ENCODE measurements at regions not wholly inside any gene's neighbourhood (a gene's known extent, or its start where the extent isn't known, plus 50 kb on each side); places are given as distances from the start of the nearest gene placed in this dataset.

- TF ChIP-seq POLR2AphosphoS5 (IDR thresholded peaks at IDR 0.05; ENCODE audit: insufficient read depth in 1 of 2, low read depth in 1 of 2): no peak
- no peak for TF ChIP-seq CTCF (IDR thresholded peaks at IDR 0.05)
- no peak for TF ChIP-seq POLR2A (IDR thresholded peaks at IDR 0.05)
- Histone ChIP-seq H3K4me3 (no peak overlapping the region), H3K9me3 (no peaks in the 10 kb centered on the region), H3K36me3 (no peaks in the 10 kb centered on the region), H3K4me1 (no peaks in the 10 kb centered on the region), H3K27me3 (no peaks in the 10 kb centered on the region), H3K27ac (no peak overlapping the region)
- intact Hi-C loops (cut with DNase I): no loop called here
- no peak for DNase-seq (ENCODE audit: extremely low spot score in 2 of 2)
Measured at GRCh38 chr12:67141296-67142018, 127.7 kb upstream of the CAND1 start.

- DNase-seq (ENCODE audit: extremely low spot score in 2 of 2): no peak
- intact Hi-C loops (cut with DNase I): no loop called here
- Histone ChIP-seq H3K27me3 (no peaks in the 10 kb centered on the region), H3K9me3 (no peaks in the 10 kb centered on the region), H3K4me3 (no peak overlapping the region), H3K27ac (no peak overlapping the region), H3K36me3 (no peaks in the 10 kb centered on the region), H3K4me1 (no peaks in the 10 kb centered on the region)
- TF ChIP-seq CTCF (IDR thresholded peaks at IDR 0.05) (no peak), POLR2AphosphoS5 (IDR thresholded peaks at IDR 0.05; ENCODE audit: insufficient read depth in 1 of 2, low read depth in 1 of 2) (no peak), POLR2A (IDR thresholded peaks at IDR 0.05) (no peak)
Measured at GRCh38 chr12:67145692-67146091, 123.5 kb upstream of the CAND1 start.

GRCh38 chr12:67147030-67147429, 122.1 kb upstream of the CAND1 start:
- no peak for DNase-seq (ENCODE audit: extremely low spot score in 2 of 2)
- intact Hi-C loops (cut with DNase I): no loop called here
- Histone ChIP-seq H3K27ac (no peak overlapping the region), H3K4me1 (no peaks in the 10 kb centered on the region), H3K27me3 (no peaks in the 10 kb centered on the region), H3K36me3 (no peaks in the 10 kb centered on the region), H3K4me3 (no peak overlapping the region), H3K9me3 (no peaks in the 10 kb centered on the region)
- TF ChIP-seq POLR2AphosphoS5 (IDR thresholded peaks at IDR 0.05; ENCODE audit: insufficient read depth in 1 of 2, low read depth in 1 of 2) (no peak), CTCF (IDR thresholded peaks at IDR 0.05) (no peak), POLR2A (IDR thresholded peaks at IDR 0.05) (no peak)

- Histone ChIP-seq H3K9me3 (no peaks in the 10 kb centered on the region), H3K36me3 (no peaks in the 10 kb centered on the region), H3K4me1 (no peaks in the 10 kb centered on the region), H3K4me3 (no peak overlapping the region), H3K27me3 (no peaks in the 10 kb centered on the region), H3K27ac (no peak overlapping the region)
- intact Hi-C loops (cut with DNase I): no loop called here
- TF ChIP-seq POLR2A (IDR thresholded peaks at IDR 0.05) (no peak), POLR2AphosphoS5 (IDR thresholded peaks at IDR 0.05; ENCODE audit: insufficient read depth in 1 of 2, low read depth in 1 of 2) (no peak), CTCF (IDR thresholded peaks at IDR 0.05) (no peak)
- no peak for DNase-seq (ENCODE audit: extremely low spot score in 2 of 2)
Measured at GRCh38 chr12:67147447-67147846, 121.7 kb upstream of the CAND1 start.

GRCh38 chr12:67148265-67148664, 120.9 kb upstream of the CAND1 start:
- no peak overlapping the region for H3K27ac ChIP-seq
- H3K36me3 ChIP-seq: no peaks in the 10 kb centered on the region
- no peak overlapping the region for H3K4me3 ChIP-seq
- no peak for DNase-seq (ENCODE audit: extremely low spot score in 2 of 2)
- H3K4me1 ChIP-seq: no peaks in the 10 kb centered on the region
- no peaks in the 10 kb centered on the region for H3K27me3 ChIP-seq
- TF ChIP-seq POLR2AphosphoS5 (IDR thresholded peaks at IDR 0.05; ENCODE audit: insufficient read depth in 1 of 2, low read depth in 1 of 2) (no peak), POLR2A (IDR thresholded peaks at IDR 0.05) (no peak), CTCF (IDR thresholded peaks at IDR 0.05) (no peak)
- intact Hi-C loops (cut with DNase I): no loop called here
- H3K9me3 ChIP-seq: no peaks in the 10 kb centered on the region

Measured in vagina (tissue), 2 donors.